ENCODE measurements at regions not wholly inside any gene's neighbourhood (a gene's known extent, or its start where the extent isn't known, plus 50 kb on each side); places are given as distances from the start of the nearest gene placed in this dataset.

GRCh38 chr9:23324511-23324910 lies 501.5 kb downstream of the ELAVL2 start:
- Histone ChIP-seq H3K4me2 (ENCODE audit: low read depth, low read length, poor library complexity, severe bottlenecking) (no peak overlapping the region), H3K36me3 (ENCODE audit: low read length) (no peaks in the 10 kb centered on the region), H4K20me1 (ENCODE audit: low read depth, low read length) (no peaks in the 10 kb centered on the region), H3K9me2 (replicated peaks; ENCODE audit: insufficient read depth, low read length) (0 out of 2 replicates have a peak, but pooled peaks cover 4% of the 10 kb centered on the region), H3K4me3 (ENCODE audit: insufficient read depth, low read length, poor library complexity, severe bottlenecking) (no peak overlapping the region), H2AFZ (ENCODE audit: low read depth, low read length, severe bottlenecking) (no peak overlapping the region), H3K27me3 (ENCODE audit: low read length) (no peaks in the 10 kb centered on the region), H3K79me2 (ENCODE audit: insufficient read depth, low read length) (no peaks in the 10 kb centered on the region), H3K9me3 (ENCODE audit: insufficient read depth, low read length) (no peaks in the 10 kb centered on the region), H3K27ac (ENCODE audit: low read depth, low read length) (no peak overlapping the region), H3K9ac (ENCODE audit: low read length) (no peak overlapping the region), H3F3A (ENCODE audit: insufficient read depth) (no peaks in the 10 kb centered on the region)
- TF ChIP-seq CTCF (IDR thresholded peaks at IDR 0.05; ENCODE audit: insufficient read depth, low read length, poor library complexity, severe bottlenecking): no peak

- Histone ChIP-seq H3K27me3 (ENCODE audit: low read length) (no peaks in the 10 kb centered on the region), H4K20me1 (ENCODE audit: low read depth, low read length) (no peaks in the 10 kb centered on the region), H3K79me2 (ENCODE audit: insufficient read depth, low read length) (no peaks in the 10 kb centered on the region), H3K9me2 (replicated peaks; ENCODE audit: insufficient read depth, low read length) (0 out of 2 replicates have a peak, but pooled peaks cover 4% of the 10 kb centered on the region), H2AFZ (ENCODE audit: low read depth, low read length, severe bottlenecking) (no peak overlapping the region), H3F3A (ENCODE audit: insufficient read depth) (no peaks in the 10 kb centered on the region), H3K9me3 (ENCODE audit: insufficient read depth, low read length) (no peaks in the 10 kb centered on the region), H3K4me2 (ENCODE audit: low read depth, low read length, poor library complexity, severe bottlenecking) (no peak overlapping the region), H3K4me3 (ENCODE audit: insufficient read depth, low read length, poor library complexity, severe bottlenecking) (no peak overlapping the region), H3K27ac (ENCODE audit: low read depth, low read length) (no peak overlapping the region), H3K9ac (ENCODE audit: low read length) (no peak overlapping the region), H3K36me3 (ENCODE audit: low read length) (no peaks in the 10 kb centered on the region)
- TF ChIP-seq EZH2phosphoT487 (conservative IDR thresholded peaks at IDR 0.05; ENCODE audit: low read length): no peak
- TF ChIP-seq CTCF (IDR thresholded peaks at IDR 0.05; ENCODE audit: insufficient read depth, low read length, poor library complexity, severe bottlenecking): no peak
Observed at GRCh38 chr9:23326597-23326996, 499.4 kb downstream of the ELAVL2 start.

GRCh38 chr9:23341346-23341745 lies 484.7 kb downstream of the ELAVL2 start:
- Histone ChIP-seq H3K9me2 (replicated peaks; ENCODE audit: insufficient read depth, low read length) (no peaks in the 10 kb centered on the region), H2AFZ (ENCODE audit: low read depth, low read length, severe bottlenecking) (no peak overlapping the region), H3K9me3 (ENCODE audit: insufficient read depth, low read length) (no peaks in the 10 kb centered on the region), H3K36me3 (ENCODE audit: low read length) (no peaks in the 10 kb centered on the region), H4K20me1 (ENCODE audit: low read depth, low read length) (no peaks in the 10 kb centered on the region), H3K4me3 (ENCODE audit: insufficient read depth, low read length, poor library complexity, severe bottlenecking) (no peak overlapping the region), H3F3A (ENCODE audit: insufficient read depth) (no peaks in the 10 kb centered on the region), H3K4me2 (ENCODE audit: low read depth, low read length, poor library complexity, severe bottlenecking) (no peak overlapping the region), H3K9ac (ENCODE audit: low read length) (no peak overlapping the region), H3K27me3 (ENCODE audit: low read length) (no peaks in the 10 kb centered on the region), H3K79me2 (ENCODE audit: insufficient read depth, low read length) (no peaks in the 10 kb centered on the region), H3K27ac (ENCODE audit: low read depth, low read length) (no peak overlapping the region)
- TF ChIP-seq EZH2phosphoT487 (conservative IDR thresholded peaks at IDR 0.05; ENCODE audit: low read length) (no peak), CTCF (IDR thresholded peaks at IDR 0.05; ENCODE audit: insufficient read depth, low read length, poor library complexity, severe bottlenecking) (no peak)

GRCh38 chr9:23342291-23342690 lies 483.7 kb downstream of the ELAVL2 start:
- no peaks in the 10 kb centered on the region for H4K20me1 ChIP-seq (ENCODE audit: low read depth, low read length)
- TF ChIP-seq EZH2phosphoT487 (conservative IDR thresholded peaks at IDR 0.05; ENCODE audit: low read length) (no peak), CTCF (IDR thresholded peaks at IDR 0.05; ENCODE audit: insufficient read depth, low read length, poor library complexity, severe bottlenecking) (no peak)
- no peak overlapping the region for H3K9ac ChIP-seq (ENCODE audit: low read length)
- no peaks in the 10 kb centered on the region for H3K36me3 ChIP-seq (ENCODE audit: low read length)
- H3F3A ChIP-seq (ENCODE audit: insufficient read depth): no peaks in the 10 kb centered on the region
- no peaks in the 10 kb centered on the region for H3K79me2 ChIP-seq (ENCODE audit: insufficient read depth, low read length)
- H3K9me2 ChIP-seq (replicated peaks; ENCODE audit: insufficient read depth, low read length): no peaks in the 10 kb centered on the region
- H3K4me2 ChIP-seq (ENCODE audit: low read depth, low read length, poor library complexity, severe bottlenecking): no peak overlapping the region
- H3K27ac ChIP-seq (ENCODE audit: low read depth, low read length): no peak overlapping the region
- H3K27me3 ChIP-seq (ENCODE audit: low read length): no peaks in the 10 kb centered on the region
- H2AFZ ChIP-seq (ENCODE audit: low read depth, low read length, severe bottlenecking): no peak overlapping the region
- no peak overlapping the region for H3K4me3 ChIP-seq (ENCODE audit: insufficient read depth, low read length, poor library complexity, severe bottlenecking)
- H3K9me3 ChIP-seq (ENCODE audit: insufficient read depth, low read length): no peaks in the 10 kb centered on the region

Data from SU-DHL-6 (cell line).